Pancreas (tissue), 10 donors: ENCODE measurements at regions not wholly inside any gene's neighbourhood (a gene's known extent, or its start where the extent isn't known, plus 50 kb on each side); places are given as distances from the start of the nearest gene placed in this dataset.

Source experiments
- ATAC-seq, 4 donors: fragments of 200-7000 bp; cut with Tn5 transposase; one replicate each; pipeline versions ENCODE4 v1.8.0 to v1.9.1; 2020; ENCODE audit warnings: mild to moderate bottlenecking in 4 of 4, moderate library complexity in 4 of 4
- DNase-seq, 6 donors: peaks; one replicate each; pipeline ENCODE4 v3.0.0-alpha.2; 2020
- FAIRE-seq: peaks from 2 replicates; lab custom pipeline; 2012; peaks lifted over from hg19 to GRCh38; lab: Jason Lieb, UNC
- H3K27ac ChIP-seq, 4 donors: fragments of 200-600 bp; sonication (generic); 1 replicate in 3 of 4; 2 replicates in 1 of 4; pipeline versions ENCODE4 v1.5.0 to v1.8.0; 2020
- H3K27me3 ChIP-seq, 4 donors: fragments of 200-600 bp; one replicate each; pipeline ENCODE4 v1.8.0; 2021
- H3K36me3 ChIP-seq, 3 donors: fragments of 200-600 bp; sonication (generic) in 1 of 3; one replicate each; pipeline versions ENCODE4 v1.5.0 to v1.8.0; 2020 to 2021
- H3K4me1 ChIP-seq, 3 donors: fragments of 200-600 bp; one replicate each; pipeline ENCODE4 v1.8.0; 2021
- H3K4me3 ChIP-seq, 4 donors: fragments of 200-600 bp; sonication (generic) in 2 of 4; one replicate each; pipeline versions ENCODE4 v1.5.0 to v1.8.0; 2020 to 2021
- H3K9me3 ChIP-seq, 4 donors: fragments of 200-600 bp; one replicate each; pipeline ENCODE4 v1.8.0; 2021
- CTCF ChIP-seq, 4 donors: fragments of 200-600 bp; sonication (generic) in 3 of 4; IDR thresholded peaks; one replicate each; pipeline versions ENCODE4 v1.5.0 to v1.8.0; 2021; ENCODE audit warnings: antibody characterized with exemption in 4 of 4
- WGBS, 2 donors: extraction: QIAGEN DNeasy Blood & Tissue Kit; methylation state at CpG; one replicate each; pipeline ENCODE4 v1.1.7; 2013; 5-methylcytosine and 5-hydroxymethylcytosine counted together
- intact Hi-C, 3 donors: fragments of 100-400 bp; cut with DNase I; formaldehyde crosslinking; loops; one replicate each; pipeline versions ENCODE4 v1.11.1 to v1.14.2; 2022
- donor health status: healthy with polysubstance abuse.
- donor health status: DM: no; HTN: no; CAD: no; lungs with moderate emphysema.
- donor health status: DM: no; HTN: no; CAD: no.
- donor health status: control.
- donor health status: control.
- donor health status: Bipolar disorder and iron deficiency.
- donor health status: DM: yes; HTN: yes; CAD: no.
- donor health status: DM: no; HTN: no; CAD: no.
- donor health status: DM: no; HTN: no; CAD: no.
- donor health status: DM: yes; HTN: yes; CAD: no.

- intact Hi-C loops = no loop called here
- no peaks in the 10 kb centered on the region for H3K9me3 ChIP-seq
- H3K36me3 ChIP-seq = no peaks in the 10 kb centered on the region
- H3K27ac ChIP-seq = no peak overlapping the region
- ATAC-seq = no peak
- H3K4me1 ChIP-seq = no peaks in the 10 kb centered on the region
- no peak overlapping the region for H3K4me3 ChIP-seq
- H3K27me3 ChIP-seq = no peaks in the 10 kb centered on the region
- DNase-seq = no peak
- TF ChIP-seq CTCF (IDR thresholded peaks at IDR 0.05) = no peak
- FAIRE-seq = no peak
- WGBS, 2 donors = 3 to 9% methylated on average over 1 of the region's 1 CpG
Observed at GRCh38 chr15:96130734-96131133, 199.8 kb upstream of the NR2F2 start.

- H3K27me3 ChIP-seq = no peaks in the 10 kb centered on the region
Observed at GRCh38 chr15:96132126-96132525, 198.4 kb upstream of the NR2F2 start.

GRCh38 chr15:96135166-96136093, 195.1 kb upstream of the NR2F2 start:
- ATAC-seq (no peak), FAIRE-seq (no peak), DNase-seq (no peak)
- 91 to 95% methylated on average over 32 to 36 of the region's 36 CpGs for WGBS, 2 donors
- H3K27me3 ChIP-seq = no peaks in the 10 kb centered on the region
- H3K36me3 ChIP-seq = no peaks in the 10 kb centered on the region
- no peak overlapping the region for H3K4me3 ChIP-seq
- H3K27ac ChIP-seq = no peak overlapping the region
- H3K9me3 ChIP-seq = no peaks in the 10 kb centered on the region
- intact Hi-C loops = no loop called here
- TF ChIP-seq CTCF (IDR thresholded peaks at IDR 0.05) = no peak
- H3K4me1 ChIP-seq = no peaks in the 10 kb centered on the region

More at GRCh38 chr15:96132126-96132525, 198.4 kb upstream of the NR2F2 start:
- no peaks in the 10 kb centered on the region for H3K4me1 ChIP-seq
- H3K36me3 ChIP-seq = no peaks in the 10 kb centered on the region
- no peak overlapping the region for H3K4me3 ChIP-seq
- no peak for FAIRE-seq
- ATAC-seq = no peak
- no peak for TF ChIP-seq CTCF (IDR thresholded peaks at IDR 0.05)
- H3K27ac ChIP-seq = no peak overlapping the region
- H3K9me3 ChIP-seq = no peaks in the 10 kb centered on the region
- no peak for DNase-seq
- WGBS, 2 donors = 87 to 88% methylated on average over 1 of the region's 1 CpG
- intact Hi-C loops = no loop called here

- DNase-seq (no peak), FAIRE-seq (no peak), ATAC-seq (no peak)
- Histone ChIP-seq H3K27me3 (no peaks in the 10 kb centered on the region), H3K9me3 (no peaks in the 10 kb centered on the region), H3K4me3 (no peak overlapping the region), H3K4me1 (no peaks in the 10 kb centered on the region), H3K27ac (no peak overlapping the region), H3K36me3 (no peaks in the 10 kb centered on the region)
- no peak for TF ChIP-seq CTCF (IDR thresholded peaks at IDR 0.05)
- intact Hi-C loops = no loop called here
Observed at GRCh38 chr15:96138985-96139384, 191.5 kb upstream of the NR2F2 start.

GRCh38 chr15:96142498-96142897, 188.0 kb upstream of the NR2F2 start:
- FAIRE-seq = no peak
- no peak overlapping the region for H3K27ac ChIP-seq
- intact Hi-C loops = no loop called here

More at GRCh38 chr15:96142498-96142897, 188.0 kb upstream of the NR2F2 start:
- no peak for TF ChIP-seq CTCF (IDR thresholded peaks at IDR 0.05)
- 48 to 50% methylated on average over 5 of the region's 5 CpGs for WGBS, 2 donors
- Histone ChIP-seq H3K27me3 (no peaks in the 10 kb centered on the region), H3K4me1 (no peaks in the 10 kb centered on the region), H3K36me3 (no peaks in the 10 kb centered on the region), H3K4me3 (no peak overlapping the region), H3K9me3 (no peaks in the 10 kb centered on the region)
- no peak for ATAC-seq
- DNase-seq = no peak
